ENCODE measurements at regions not wholly inside any gene's neighbourhood (a gene's known extent, or its start where the extent isn't known, plus 50 kb on each side); places are given as distances from the start of the nearest gene placed in this dataset.

DNA sequence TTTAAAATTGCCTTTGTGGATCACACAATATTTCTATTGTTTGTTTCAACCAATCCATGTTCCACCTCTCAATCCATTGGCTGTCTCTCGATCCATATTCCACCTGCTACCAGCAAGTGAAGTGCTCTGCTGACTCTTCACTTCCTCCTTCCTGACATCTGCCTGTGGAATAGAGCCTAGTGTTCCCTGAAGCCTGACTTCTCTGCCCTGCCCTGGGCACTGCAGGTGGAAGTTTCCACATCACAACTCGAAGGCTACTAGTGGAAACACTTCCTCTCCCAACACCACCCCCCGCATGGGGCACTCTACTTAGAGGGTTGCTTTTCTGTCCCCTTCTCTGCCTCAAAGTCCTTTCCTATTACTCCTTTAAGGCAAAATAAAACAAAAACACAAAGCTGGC, 563.8 kb upstream of the IGFBP3 start:
- no peak for ATAC-seq
- H3K4me1 Mint-ChIP-seq = no peaks in the 10 kb centered on the region
- DNase-seq (ENCODE audit: low spot score) = no peak
- H3K9me3 Mint-ChIP-seq = peaks cover 7% of the 10 kb centered on the region
- no peaks in the 10 kb centered on the region for H3K36me3 Mint-ChIP-seq
- ChIA-PET POLR2A (no interaction called here), CTCF (no interaction called here)
- no peak overlapping the region for H3K4me3 Mint-ChIP-seq
- TF ChIP-seq, protein P1, sequence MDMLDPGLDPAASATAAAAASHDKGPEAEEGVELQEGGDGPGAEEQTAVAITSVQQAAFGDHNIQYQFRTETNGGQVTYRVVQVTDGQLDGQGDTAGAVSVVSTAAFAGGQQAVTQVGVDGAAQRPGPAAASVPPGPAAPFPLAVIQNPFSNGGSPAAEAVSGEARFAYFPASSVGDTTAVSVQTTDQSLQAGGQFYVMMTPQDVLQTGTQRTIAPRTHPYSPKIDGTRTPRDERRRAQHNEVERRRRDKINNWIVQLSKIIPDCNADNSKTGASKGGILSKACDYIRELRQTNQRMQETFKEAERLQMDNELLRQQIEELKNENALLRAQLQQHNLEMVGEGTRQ (CRISPR knock-in tag; IDR thresholded peaks at IDR 0.05) = no peak
- TF ChIP-seq KAT7 (CRISPR knock-in tag; IDR thresholded peaks at IDR 0.05; ENCODE audit: borderline replicate concordance) = no peak
- TF ChIP-seq, protein P2, sequence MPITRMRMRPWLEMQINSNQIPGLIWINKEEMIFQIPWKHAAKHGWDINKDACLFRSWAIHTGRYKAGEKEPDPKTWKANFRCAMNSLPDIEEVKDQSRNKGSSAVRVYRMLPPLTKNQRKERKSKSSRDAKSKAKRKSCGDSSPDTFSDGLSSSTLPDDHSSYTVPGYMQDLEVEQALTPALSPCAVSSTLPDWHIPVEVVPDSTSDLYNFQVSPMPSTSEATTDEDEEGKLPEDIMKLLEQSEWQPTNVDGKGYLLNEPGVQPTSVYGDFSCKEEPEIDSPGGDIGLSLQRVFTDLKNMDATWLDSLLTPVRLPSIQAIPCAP (CRISPR knock-in tag; IDR thresholded peaks at IDR 0.05) = no peak
- no peak for TF ChIP-seq ZBTB21 (CRISPR knock-in tag; IDR thresholded peaks at IDR 0.05; ENCODE audit: borderline replicate concordance)
- no peak for TF ChIP-seq EMX1 (CRISPR knock-in tag; IDR thresholded peaks at IDR 0.05)
- TF ChIP-seq, protein P3, sequence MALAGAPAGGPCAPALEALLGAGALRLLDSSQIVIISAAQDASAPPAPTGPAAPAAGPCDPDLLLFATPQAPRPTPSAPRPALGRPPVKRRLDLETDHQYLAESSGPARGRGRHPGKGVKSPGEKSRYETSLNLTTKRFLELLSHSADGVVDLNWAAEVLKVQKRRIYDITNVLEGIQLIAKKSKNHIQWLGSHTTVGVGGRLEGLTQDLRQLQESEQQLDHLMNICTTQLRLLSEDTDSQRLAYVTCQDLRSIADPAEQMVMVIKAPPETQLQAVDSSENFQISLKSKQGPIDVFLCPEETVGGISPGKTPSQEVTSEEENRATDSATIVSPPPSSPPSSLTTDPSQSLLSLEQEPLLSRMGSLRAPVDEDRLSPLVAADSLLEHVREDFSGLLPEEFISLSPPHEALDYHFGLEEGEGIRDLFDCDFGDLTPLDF (CRISPR knock-in tag; IDR thresholded peaks at IDR 0.05) = no peak
- no peak for TF ChIP-seq ZNF425 (CRISPR knock-in tag; conservative IDR thresholded peaks at IDR 0.05)
- no peak for TF ChIP-seq ZNF219 (CRISPR knock-in tag; IDR thresholded peaks at IDR 0.05; ENCODE audit: borderline replicate concordance)
- TF ChIP-seq, protein P4, sequence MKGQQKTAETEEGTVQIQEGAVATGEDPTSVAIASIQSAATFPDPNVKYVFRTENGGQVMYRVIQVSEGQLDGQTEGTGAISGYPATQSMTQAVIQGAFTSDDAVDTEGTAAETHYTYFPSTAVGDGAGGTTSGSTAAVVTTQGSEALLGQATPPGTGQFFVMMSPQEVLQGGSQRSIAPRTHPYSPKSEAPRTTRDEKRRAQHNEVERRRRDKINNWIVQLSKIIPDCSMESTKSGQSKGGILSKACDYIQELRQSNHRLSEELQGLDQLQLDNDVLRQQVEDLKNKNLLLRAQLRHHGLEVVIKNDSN (CRISPR knock-in tag; IDR thresholded peaks at IDR 0.05) = no peak
- no peak for TF ChIP-seq E2F4 (CRISPR knock-in tag; IDR thresholded peaks at IDR 0.05; ENCODE audit: borderline replicate concordance, low read depth)
- no peaks in the 10 kb centered on the region for H3K27me3 Mint-ChIP-seq (ENCODE audit: low read depth)
- no peak overlapping the region for H3K27ac Mint-ChIP-seq

GRCh38 chr7:46480619-46481018, 559.5 kb upstream of the IGFBP3 start:
- Mint-ChIP-seq H3K9me3 (peaks cover 34% of the 10 kb centered on the region), H3K4me3 (no peak overlapping the region), H3K36me3 (no peaks in the 10 kb centered on the region; the same call in 1 of the 2 replicates), H3K27me3 (ENCODE audit: low read depth) (0 out of 2 replicates have a peak, but pooled peaks cover 2% of the 10 kb centered on the region), H3K27ac (no peak overlapping the region), H3K4me1 (no peaks in the 10 kb centered on the region)
- POLR2A ChIA-PET = no interaction called here
- TF ChIP-seq ZNF121 (CRISPR knock-in tag; IDR thresholded peaks at IDR 0.05) (no peak), FOXJ3 (CRISPR knock-in tag; IDR thresholded peaks at IDR 0.05; ENCODE audit: borderline replicate concordance) (no peak), FOXP1 (CRISPR knock-in tag; IDR thresholded peaks at IDR 0.05; ENCODE audit: borderline replicate concordance) (no peak), ZBTB21 (CRISPR knock-in tag; IDR thresholded peaks at IDR 0.05; ENCODE audit: borderline replicate concordance) (no peak), ZNF219 (CRISPR knock-in tag; IDR thresholded peaks at IDR 0.05; ENCODE audit: borderline replicate concordance) (no peak), MXD4 (CRISPR knock-in tag; IDR thresholded peaks at IDR 0.05; ENCODE audit: borderline replicate concordance) (no peak), NFATC4 (CRISPR knock-in tag; IDR thresholded peaks at IDR 0.05) (no peak), EMX1 (CRISPR knock-in tag; IDR thresholded peaks at IDR 0.05) (no peak), RELA (CRISPR knock-in tag; IDR thresholded peaks at IDR 0.05; ENCODE audit: borderline replicate concordance) (no peak), SP1 (CRISPR knock-in tag; conservative IDR thresholded peaks at IDR 0.05) (no peak), ETV6 (CRISPR knock-in tag; IDR thresholded peaks at IDR 0.05) (no peak), IRF2 (CRISPR knock-in tag; IDR thresholded peaks at IDR 0.05; ENCODE audit: borderline replicate concordance, low read depth) (no peak), ATF1 (CRISPR knock-in tag; IDR thresholded peaks at IDR 0.05) (no peak), E2F5 (CRISPR knock-in tag; IDR thresholded peaks at IDR 0.05) (no peak)
- TF ChIP-seq, protein P3 (CRISPR knock-in tag; IDR thresholded peaks at IDR 0.05) = no peak
- DNase-seq (ENCODE audit: low spot score) (no peak), ATAC-seq (no peak)
- CTCF ChIA-PET = no interaction called here
